ENCODE measurements at regions not wholly inside any gene's neighbourhood (a gene's known extent, or its start where the extent isn't known, plus 50 kb on each side); places are given as distances from the start of the nearest gene placed in this dataset.

DNA sequence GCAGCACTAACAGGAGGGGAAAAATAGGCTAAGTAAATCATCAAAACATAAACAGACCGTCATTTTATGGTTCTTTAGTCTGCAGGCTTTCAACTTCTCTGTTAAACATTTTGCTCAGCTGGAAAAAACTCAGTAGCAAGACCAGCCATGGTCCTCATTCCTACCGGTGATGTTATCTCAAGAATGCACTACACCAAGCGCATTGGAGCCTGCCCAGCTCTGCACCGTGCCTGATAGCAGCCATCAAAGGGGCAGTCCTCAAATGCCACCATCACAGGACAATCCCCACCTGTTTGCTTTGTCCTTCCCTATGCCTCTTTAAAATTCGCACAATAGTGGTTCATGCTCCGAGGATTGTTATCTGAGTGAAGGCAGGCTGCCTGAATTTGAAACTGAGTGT is 181.5 kb upstream of the MON1B start:
- TF ChIP-seq, protein P1, sequence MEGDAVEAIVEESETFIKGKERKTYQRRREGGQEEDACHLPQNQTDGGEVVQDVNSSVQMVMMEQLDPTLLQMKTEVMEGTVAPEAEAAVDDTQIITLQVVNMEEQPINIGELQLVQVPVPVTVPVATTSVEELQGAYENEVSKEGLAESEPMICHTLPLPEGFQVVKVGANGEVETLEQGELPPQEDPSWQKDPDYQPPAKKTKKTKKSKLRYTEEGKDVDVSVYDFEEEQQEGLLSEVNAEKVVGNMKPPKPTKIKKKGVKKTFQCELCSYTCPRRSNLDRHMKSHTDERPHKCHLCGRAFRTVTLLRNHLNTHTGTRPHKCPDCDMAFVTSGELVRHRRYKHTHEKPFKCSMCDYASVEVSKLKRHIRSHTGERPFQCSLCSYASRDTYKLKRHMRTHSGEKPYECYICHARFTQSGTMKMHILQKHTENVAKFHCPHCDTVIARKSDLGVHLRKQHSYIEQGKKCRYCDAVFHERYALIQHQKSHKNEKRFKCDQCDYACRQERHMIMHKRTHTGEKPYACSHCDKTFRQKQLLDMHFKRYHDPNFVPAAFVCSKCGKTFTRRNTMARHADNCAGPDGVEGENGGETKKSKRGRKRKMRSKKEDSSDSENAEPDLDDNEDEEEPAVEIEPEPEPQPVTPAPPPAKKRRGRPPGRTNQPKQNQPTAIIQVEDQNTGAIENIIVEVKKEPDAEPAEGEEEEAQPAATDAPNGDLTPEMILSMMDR (IDR thresholded peaks at IDR 0.05), result no peak
- TF ChIP-seq, protein P2, sequence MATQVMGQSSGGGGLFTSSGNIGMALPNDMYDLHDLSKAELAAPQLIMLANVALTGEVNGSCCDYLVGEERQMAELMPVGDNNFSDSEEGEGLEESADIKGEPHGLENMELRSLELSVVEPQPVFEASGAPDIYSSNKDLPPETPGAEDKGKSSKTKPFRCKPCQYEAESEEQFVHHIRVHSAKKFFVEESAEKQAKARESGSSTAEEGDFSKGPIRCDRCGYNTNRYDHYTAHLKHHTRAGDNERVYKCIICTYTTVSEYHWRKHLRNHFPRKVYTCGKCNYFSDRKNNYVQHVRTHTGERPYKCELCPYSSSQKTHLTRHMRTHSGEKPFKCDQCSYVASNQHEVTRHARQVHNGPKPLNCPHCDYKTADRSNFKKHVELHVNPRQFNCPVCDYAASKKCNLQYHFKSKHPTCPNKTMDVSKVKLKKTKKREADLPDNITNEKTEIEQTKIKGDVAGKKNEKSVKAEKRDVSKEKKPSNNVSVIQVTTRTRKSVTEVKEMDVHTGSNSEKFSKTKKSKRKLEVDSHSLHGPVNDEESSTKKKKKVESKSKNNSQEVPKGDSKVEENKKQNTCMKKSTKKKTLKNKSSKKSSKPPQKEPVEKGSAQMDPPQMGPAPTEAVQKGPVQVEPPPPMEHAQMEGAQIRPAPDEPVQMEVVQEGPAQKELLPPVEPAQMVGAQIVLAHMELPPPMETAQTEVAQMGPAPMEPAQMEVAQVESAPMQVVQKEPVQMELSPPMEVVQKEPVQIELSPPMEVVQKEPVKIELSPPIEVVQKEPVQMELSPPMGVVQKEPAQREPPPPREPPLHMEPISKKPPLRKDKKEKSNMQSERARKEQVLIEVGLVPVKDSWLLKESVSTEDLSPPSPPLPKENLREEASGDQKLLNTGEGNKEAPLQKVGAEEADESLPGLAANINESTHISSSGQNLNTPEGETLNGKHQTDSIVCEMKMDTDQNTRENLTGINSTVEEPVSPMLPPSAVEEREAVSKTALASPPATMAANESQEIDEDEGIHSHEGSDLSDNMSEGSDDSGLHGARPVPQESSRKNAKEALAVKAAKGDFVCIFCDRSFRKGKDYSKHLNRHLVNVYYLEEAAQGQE (IDR thresholded peaks at IDR 0.05; ENCODE audit: insufficient read depth in 1 of 2, low read depth in 2 of 2, low read length in 1 of 2), result no peak
- no peak for TF ChIP-seq TCF7L2 (IDR thresholded peaks at IDR 0.05; ENCODE audit: low read depth, low read length)
